Cardiac muscle cell (in vitro differentiated cells and primary cell): ENCODE measurements at regions not wholly inside any gene's neighbourhood (a gene's known extent, or its start where the extent isn't known, plus 50 kb on each side); places are given as distances from the start of the nearest gene placed in this dataset.

Experiments used
- DNase-seq, 2 donors: peaks; one replicate each; pipeline versions ENCODE4 v3.0.0 to v3.0.0-alpha.2; 2010 to 2017; ENCODE audit warnings: low read depth in 1 of 2, low spot score in 1 of 2
- H3K27ac ChIP-seq: fragments of 200-600 bp; sonication (generic); 2 replicates; pipeline ENCODE4 v1.5.1; 2016
- H3K27me3 ChIP-seq: fragments of 200-600 bp; sonication (generic); 2 replicates; pipeline ENCODE4 v1.6.0; 2016; ENCODE audit warnings: control low read depth
- H3K36me3 ChIP-seq: fragments of 200-600 bp; sonication (generic); 2 replicates; pipeline ENCODE4 v1.5.1; 2016; ENCODE audit warnings: control low read depth
- H3K4me1 ChIP-seq: fragments of 200-600 bp; sonication (generic); 2 replicates; pipeline ENCODE4 v1.8.1; 2017; ENCODE audit warnings: low read depth, mild to moderate bottlenecking, mixed run types
- H3K4me3 ChIP-seq: fragments of 200-600 bp; sonication (generic); 2 replicates; pipeline ENCODE4 v1.5.1; 2016; ENCODE audit warnings: mild to moderate bottlenecking
- H3K9me3 ChIP-seq: fragments of 200-600 bp; sonication (generic); 2 replicates; pipeline ENCODE4 v1.5.1; 2017; ENCODE audit warnings: low read depth, mild to moderate bottlenecking, control low read depth
- CTCF ChIP-seq: IDR thresholded peaks from 2 replicates; pipeline ENCODE4 v1.5.1; 2012; ENCODE audit warnings: low read depth, mild to moderate bottlenecking, low read length

GRCh38 chr20:39431091-39431880 lies 469.1 kb downstream of the DHX35 start:
- no peaks in the 10 kb centered on the region for H3K9me3 ChIP-seq
- H3K4me1 ChIP-seq, result no peaks in the 10 kb centered on the region
- no peak for TF ChIP-seq CTCF
- H3K36me3 ChIP-seq, result no peaks in the 10 kb centered on the region
- DNase-seq, result no peak
- no peak overlapping the region for H3K4me3 ChIP-seq
- H3K27ac ChIP-seq, result no peak overlapping the region
- H3K27me3 ChIP-seq, result no peaks in the 10 kb centered on the region

- no peak for TF ChIP-seq CTCF
- Histone ChIP-seq H3K4me1 (no peaks in the 10 kb centered on the region), H3K9me3 (no peaks in the 10 kb centered on the region), H3K4me3 (no peak overlapping the region), H3K36me3 (no peaks in the 10 kb centered on the region), H3K27ac (no peak overlapping the region), H3K27me3 (no peaks in the 10 kb centered on the region)
- peak in 1 of 2 donors; percentile 37 for DNase-seq
Measured at GRCh38 chr20:39429726-39430125, 467.6 kb downstream of the DHX35 start.

GRCh38 chr20:39424962-39425678 lies 463.0 kb downstream of the DHX35 start:
- H3K9me3 ChIP-seq, result no peaks in the 10 kb centered on the region
- DNase-seq, result no peak
- no peak overlapping the region for H3K4me3 ChIP-seq
- no peak overlapping the region for H3K27ac ChIP-seq
- no peaks in the 10 kb centered on the region for H3K36me3 ChIP-seq
- no peak for TF ChIP-seq CTCF
- no peaks in the 10 kb centered on the region for H3K27me3 ChIP-seq
- H3K4me1 ChIP-seq, result no peaks in the 10 kb centered on the region

GRCh38 chr20:39421571-39422105 lies 459.5 kb downstream of the DHX35 start:
- no peak for TF ChIP-seq CTCF
- no peaks in the 10 kb centered on the region for H3K27me3 ChIP-seq
- no peaks in the 10 kb centered on the region for H3K9me3 ChIP-seq
- H3K36me3 ChIP-seq, result no peaks in the 10 kb centered on the region
- DNase-seq, result no peak
- H3K27ac ChIP-seq, result no peak overlapping the region
- H3K4me3 ChIP-seq, result no peak overlapping the region
- H3K4me1 ChIP-seq, result no peaks in the 10 kb centered on the region

- TF ChIP-seq CTCF, result no peak
- H3K27ac ChIP-seq, result no peak overlapping the region
- no peaks in the 10 kb centered on the region for H3K27me3 ChIP-seq
- no peaks in the 10 kb centered on the region for H3K4me1 ChIP-seq
- H3K4me3 ChIP-seq, result no peak overlapping the region
- H3K36me3 ChIP-seq, result no peaks in the 10 kb centered on the region
- H3K9me3 ChIP-seq, result no peaks in the 10 kb centered on the region
- no peak for DNase-seq
Measured at GRCh38 chr20:39412091-39412490, 449.9 kb downstream of the DHX35 start.
